GM19324 (cell line): ENCODE measurements at regions not wholly inside any gene's neighbourhood (a gene's known extent, or its start where the extent isn't known, plus 50 kb on each side); places are given as distances from the start of the nearest gene placed in this dataset.

Experiments
- ATAC-seq: cut with Tn5 transposase; IDR thresholded peaks from one replicate; pipeline ENCODE4 v1.9.1; 2021; ENCODE audit warnings: mild to moderate bottlenecking, moderate library complexity; ENCODE audit not compliant: unreplicated experiment, low FRiP score

DNA sequence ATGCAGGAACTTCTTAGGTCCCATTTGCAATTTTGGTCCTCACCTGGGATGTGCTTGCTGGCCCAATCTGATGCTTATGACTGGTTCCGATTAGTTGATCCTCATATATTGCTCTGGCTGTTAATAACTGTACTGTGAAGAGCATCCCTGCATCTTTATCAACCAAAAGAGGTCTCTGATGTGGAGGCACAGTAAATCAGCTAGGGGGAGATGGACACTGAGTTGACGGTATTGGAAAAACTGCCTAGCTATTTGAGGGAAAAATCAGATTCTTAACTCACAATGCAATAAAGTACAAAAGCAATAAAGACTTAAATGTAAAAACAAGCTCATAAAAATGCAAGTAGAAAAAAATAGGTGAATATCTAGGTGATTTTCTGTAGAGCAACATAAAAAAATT, 188.0 kb upstream of the TCF4 start:
- ATAC-seq, result no peak

DNA sequence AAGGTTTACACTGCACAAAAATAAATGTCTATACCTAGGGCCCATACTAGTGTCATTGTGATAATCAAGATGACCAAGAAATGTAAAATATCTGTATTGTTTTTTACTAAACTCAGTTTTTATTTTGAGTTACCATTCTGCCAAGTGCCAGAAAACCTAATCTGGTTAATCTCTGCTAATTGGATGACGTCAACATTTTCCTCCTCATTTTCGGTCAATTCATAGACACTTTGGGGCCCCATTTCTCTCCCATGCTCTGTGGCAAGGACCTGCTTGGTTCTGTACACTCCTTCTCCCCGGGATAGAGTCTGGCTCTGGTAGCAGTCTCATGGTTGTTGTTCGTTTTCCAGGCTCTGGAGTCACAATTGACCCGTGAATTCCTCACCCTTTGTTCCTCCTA, 186.5 kb upstream of the TCF4 start:
- no peak for ATAC-seq

DNA sequence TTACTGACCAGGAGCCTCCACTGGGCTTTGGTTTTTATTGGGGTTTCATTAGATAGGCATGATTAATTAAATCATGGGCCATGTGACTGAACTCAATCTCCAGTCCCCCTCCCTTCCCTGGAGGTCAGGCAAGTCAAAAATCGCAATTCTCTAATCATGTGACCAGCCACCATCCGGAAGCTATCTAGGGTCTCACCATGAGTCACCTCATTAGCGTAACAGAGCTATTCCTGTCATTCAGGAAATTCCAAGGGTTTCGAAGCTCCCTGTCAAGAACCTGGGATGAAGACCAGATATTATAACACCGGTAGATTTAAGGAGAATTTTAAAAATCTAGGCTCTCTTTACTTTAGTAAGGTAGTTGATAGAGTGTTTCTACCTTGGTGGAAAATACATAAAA, 180.3 kb upstream of the TCF4 start:
- ATAC-seq, result no peak

DNA sequence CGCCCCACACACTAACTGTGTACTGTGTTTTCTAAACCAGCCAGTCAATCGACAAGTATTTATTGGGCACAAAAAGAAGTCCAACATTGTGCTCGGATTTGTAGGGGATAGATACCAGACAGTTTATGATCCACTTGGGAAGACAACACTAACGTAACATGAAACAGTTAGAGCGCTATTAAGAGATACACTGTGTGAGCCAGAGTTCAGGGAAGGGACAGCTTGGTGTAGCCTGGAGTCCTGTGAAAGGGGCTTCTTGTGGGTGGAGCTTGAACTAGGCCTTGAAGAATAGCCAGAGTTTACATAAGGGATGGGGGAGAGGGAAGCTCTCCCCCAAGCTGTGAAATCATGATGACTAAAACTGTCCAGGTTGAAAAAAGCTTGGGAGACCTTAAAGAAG, 176.4 kb upstream of the TCF4 start:
- no peak for ATAC-seq

DNA sequence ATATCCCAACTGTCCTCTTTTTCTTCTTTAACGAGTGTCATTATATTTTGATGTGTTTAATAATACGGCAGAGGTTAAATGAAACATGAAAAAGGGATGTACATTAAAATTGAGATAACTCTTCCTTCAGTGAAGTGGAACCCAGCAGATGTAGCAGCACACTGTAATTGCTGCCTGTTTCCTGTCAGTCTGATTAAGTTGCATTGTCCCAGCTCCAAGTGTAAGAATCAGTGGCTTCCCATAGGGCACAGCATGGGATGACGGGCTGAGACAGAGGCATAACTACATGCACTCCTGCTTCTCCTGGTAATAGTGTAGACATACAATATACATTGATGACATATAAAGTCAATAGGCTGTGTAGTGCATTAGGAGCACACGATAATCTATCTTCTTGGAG, 175.8 kb upstream of the TCF4 start:
- ATAC-seq, result no peak

DNA sequence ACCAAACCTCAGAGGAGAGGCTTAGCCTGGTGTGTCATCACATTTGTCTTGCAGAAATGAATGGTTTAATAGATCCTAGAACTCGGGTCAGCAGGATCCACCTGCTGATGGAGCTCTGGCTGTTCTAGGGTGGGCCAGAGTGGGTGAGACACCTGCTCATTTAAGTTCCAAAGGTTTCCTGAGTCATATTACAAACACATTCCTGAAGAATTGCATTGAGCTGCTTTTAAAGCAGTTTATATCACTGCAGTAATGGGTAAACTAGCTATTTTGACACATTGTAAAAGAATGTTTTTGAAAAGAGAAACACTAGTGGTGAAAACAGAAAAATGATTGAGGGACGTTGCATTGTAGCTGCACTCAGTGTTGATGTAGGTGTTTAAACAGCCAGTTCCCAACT, 175.3 kb upstream of the TCF4 start:
- ATAC-seq, result no peak

DNA sequence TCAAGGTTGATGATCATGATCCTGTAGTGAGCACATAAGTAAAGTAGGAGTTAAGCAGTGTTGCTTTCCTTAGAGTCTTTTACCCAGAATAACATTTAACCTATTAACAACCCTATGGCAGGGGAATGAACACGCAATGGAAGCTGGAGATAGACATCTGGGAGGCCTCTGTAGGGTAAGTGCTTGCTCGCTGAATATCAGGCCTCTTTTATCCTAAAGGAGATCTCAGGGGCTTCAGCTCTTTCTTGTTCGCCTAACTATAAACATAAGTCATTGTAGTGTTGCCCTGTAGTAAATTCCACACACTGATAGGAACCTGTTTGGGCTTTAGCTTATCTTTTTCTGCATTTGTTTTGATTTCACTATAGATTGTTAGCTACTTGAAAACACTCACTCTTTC, 174.4 kb upstream of the TCF4 start:
- ATAC-seq, result no peak

DNA sequence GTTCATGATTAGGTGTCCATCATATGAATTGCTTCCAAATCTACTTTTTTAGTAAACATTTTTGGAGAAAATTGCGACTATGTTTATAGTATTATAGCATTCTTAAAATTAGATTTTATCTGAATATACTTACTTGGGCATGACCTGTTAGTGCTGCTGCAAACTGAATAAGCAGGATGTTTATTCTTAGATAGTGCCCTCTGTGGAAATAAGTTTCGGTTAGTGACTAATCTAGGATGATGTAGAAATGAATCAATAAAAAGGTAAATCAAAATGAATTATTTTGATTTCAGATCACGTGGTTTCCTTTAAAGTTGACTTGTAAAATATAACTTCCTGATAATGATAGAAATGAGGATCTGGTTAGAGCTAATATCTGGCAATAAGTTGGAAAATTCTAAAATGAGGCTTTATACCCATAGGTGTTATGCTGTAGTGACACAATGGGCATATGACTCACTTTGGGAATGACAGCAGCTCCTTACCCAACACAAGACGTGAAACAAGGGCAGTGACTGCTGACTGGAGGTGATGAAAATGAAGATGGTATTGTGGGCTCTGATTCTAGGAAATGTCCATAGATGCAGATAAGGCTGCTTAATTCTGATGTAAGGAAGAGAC, 165.8 kb upstream of the TCF4 start:
- no peak for ATAC-seq

DNA sequence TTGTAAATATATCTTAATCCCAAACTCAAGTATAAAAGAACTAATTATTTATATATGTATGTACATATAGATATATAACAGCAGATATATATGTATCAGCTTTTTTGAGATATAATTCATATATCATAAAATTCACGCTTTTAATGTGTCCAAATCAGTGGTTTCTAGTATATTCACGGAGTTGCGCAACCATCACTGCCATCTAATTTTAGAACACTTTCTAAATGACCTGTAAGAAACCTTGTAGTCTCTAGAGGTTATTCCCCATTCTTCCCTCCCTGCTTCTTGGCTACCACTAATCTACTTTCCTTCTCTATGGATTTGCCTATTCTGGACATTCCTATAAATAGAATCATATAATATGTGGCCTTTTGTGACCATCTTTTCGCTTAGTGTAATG, 163.5 kb upstream of the TCF4 start:
- ATAC-seq, result no peak

DNA sequence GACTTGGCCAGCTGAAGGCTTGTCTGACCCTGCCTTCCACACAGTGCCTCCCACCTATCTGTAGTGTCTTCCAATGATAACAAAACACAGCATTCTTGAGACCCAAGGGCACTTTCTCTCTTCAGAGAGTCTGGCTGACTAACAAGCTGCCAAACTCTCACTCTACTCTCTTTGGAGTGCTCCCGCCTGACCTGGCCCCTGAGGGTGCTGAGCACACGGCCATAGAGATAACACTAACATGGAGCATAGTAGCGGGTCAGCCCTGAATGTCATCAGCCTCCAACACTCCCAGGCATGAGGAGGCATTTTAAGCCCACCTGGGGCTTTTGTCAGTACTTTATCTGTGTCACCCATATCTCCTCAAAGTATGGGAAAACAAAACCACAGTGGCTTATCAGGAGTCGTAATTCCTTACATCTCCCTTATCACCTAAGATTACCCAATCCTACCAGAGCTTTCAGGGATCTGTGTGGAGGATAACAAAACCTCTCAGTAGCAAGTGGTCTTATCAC, 160.3 kb upstream of the TCF4 start:
- ATAC-seq, result no peak

DNA sequence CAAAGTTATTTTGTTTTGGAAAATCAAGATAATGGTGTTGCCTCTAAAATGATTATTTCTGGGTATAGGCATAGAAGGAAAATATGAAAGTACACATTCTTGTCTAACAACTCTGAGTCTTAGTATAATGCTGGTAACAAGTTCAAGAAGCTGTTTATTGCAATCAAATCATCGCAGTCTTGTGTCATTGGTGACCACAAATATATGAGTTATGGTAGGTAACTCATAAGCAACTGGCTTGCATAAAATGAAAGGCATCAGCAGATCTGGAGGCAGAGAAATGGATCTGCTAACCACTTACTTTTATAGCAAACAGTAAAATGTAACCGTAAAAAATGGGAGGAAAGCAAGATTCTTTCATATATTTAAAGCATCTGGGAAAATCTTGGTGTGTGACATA, 156.2 kb upstream of the TCF4 start:
- ATAC-seq, result no peak

DNA sequence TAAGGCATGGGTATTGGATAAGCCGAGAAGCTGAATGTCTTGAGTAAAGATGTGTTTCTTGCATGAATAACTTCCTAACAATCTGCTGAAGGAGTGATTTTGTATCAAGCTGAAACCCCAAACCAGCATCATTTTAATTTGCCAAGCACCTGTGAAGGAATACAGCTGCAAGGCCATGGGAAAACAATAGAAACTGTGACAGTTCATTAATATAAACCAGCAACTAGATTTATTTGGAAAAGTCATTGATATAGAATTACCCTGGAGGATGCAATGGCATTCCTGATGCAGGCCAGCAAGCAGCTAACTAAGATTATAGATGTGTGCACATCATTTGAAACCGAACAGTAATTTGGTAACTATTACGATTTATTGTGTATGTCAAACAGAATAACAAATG, 155.7 kb upstream of the TCF4 start:
- ATAC-seq, result no peak

DNA sequence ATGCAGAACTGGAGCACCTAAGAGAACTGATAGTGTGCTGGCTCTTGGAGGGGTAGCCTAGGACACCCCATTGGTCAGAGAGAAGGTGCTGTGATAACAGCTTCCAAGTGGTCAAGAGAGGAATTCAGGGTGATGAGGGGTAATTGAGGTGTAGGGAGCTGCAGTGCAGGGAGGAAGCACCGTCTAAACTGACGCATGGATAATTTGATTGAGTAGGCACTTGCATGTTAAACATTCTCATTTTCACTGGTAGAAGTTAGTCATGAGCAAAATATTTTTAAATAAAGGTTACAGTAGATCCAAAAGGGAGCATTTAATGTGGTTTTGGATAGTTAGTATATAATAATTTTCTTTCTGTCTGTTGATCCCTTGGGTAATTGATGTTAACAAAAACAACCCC, 155.1 kb upstream of the TCF4 start:
- ATAC-seq, result no peak

DNA sequence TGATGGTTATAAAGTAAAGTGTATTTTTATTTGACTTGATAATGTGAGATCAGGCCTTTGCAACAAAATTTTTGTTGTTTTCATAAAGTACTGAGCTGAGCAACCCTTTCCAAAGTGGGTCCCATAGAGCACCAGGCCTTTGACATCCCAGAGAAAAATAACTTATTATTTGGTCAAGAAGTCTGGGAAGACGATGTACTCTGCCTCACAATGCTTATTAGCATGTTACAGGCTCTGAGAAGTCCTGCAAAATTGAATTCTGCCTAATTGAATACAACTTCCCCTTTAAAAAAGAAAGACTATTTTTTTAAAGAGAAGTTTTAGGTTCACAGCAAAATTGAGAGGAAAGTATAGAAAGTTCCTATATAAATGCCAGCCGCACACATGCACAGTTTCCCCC, 151.5 kb upstream of the TCF4 start:
- ATAC-seq, result no peak

DNA sequence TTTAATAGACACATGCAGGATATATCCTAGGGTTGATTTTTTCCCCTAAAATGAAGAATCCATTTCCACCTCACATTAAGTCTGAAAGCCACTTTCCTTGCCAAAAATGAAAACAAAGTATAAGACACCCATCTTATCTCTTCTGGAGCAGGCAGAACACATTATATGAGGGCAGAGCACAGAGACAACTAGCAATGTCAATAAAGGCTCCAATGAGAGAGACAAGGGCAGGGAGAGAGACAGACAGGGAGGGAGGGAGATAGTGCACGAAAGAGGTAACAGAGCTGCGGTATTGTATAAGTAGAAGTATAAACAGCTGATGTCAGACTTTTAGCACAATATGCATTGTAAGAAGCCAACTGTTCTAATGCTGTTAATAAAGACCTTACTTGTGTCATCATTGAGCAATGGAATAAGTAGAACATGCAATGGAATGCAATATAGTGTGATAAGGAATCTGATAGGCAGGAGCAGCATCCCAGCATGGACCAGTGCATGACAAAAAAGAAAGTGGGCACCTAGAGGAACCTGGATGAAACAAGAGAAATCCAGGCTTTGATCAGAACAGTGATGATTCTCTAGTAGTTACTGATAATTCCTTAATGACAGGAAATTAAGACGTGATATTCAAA, 150.6 kb upstream of the TCF4 start:
- no peak for ATAC-seq

DNA sequence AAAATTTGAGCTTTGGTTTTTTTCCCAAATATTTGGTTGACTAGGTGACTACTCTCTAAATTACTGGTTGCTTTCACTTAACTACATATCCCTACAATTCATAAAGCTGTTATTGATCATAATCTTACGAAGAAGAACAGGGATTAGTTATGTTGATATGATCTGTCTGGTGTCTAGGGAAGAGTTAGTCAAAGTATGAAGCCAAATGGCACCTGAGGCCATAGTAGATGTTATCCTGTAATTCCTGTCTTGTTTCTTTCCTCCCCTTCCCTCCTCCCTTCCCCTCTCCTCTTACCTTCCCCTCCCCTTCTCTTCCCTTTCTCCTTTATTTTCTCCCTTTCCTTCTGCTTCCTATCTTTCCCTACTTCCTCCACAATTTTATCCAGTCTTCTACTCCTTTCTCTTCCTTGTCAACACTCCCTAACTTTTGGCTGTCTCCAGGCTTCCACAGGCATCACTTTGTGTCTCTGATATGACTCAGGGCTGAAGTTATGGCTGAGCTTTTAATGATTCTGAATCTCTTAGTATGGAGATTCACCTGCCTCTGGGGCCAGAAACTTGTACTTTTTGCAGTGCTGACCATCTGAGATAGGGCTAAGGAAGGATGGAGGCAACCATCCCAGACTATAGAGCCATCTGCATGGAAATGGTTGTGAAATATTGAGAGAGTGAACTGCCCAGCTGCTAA, 149.9 kb upstream of the TCF4 start:
- no peak for ATAC-seq

DNA sequence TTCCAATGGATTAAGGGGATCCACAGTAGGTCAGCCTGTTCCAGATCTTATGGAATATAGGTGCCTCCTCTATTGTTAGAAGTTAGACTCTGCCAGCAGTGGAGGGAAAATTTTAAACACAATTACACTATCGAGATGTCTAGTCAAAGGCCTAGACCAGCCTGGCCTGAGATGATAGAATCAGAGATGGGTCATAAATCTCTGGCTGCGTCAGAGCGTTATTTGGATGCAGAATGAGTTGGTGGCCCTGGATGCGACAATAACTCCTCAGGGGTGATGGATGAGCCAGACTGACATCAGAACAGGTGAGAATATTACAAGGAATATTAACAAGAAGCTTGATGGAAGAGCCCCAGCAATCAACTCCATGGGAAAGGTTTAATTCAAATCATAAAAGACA, 149.3 kb upstream of the TCF4 start:
- no peak for ATAC-seq

DNA sequence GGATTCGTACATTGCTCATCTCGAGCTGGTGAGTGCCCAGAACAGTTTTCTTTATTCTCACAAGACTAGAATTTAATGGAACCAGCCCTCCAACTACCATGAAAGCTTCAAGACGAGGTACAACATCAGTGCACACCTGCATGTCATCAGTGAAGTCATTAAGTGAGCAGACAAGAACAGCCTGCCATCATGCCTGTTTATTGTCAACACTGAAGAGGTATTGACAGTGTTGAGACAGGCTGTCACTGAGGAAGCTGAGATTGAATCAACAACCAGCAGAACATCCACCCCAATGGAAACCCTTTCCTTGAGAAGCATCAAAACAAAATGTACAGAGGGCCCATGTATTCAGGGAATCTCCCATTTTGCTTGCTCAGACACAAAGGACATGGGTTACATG, 148.0 kb upstream of the TCF4 start:
- no peak for ATAC-seq

DNA sequence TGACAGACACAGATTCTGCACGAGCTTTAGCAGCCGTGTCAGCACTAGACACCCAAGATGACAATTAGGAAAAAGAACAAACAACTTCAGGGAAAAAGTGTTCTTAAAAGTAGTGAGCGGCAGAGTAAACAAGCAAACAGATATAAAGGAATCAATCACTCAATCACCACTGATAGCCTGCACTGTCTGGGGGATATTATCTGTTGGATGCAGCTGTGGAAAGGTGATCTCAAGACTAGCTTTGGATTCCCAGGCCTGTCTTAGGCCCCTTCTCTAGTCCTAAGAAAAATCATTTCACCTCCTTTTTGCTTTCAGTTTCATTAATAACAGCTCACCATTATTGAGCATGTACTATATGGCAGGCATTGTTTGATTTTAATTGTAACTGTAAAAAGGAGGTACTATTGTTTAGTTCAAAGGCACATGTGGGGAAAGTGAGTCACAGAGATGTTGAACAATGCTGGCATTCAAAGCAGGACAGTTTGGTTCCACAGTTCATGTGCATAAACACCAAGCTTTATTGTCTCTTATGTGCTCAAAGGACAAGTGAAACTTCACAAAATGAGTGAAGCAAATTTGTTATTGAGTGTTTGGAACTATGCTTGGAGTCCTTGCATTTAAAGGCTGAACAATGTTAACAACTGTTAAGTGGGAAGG, 147.3 kb upstream of the TCF4 start:
- no peak for ATAC-seq

DNA sequence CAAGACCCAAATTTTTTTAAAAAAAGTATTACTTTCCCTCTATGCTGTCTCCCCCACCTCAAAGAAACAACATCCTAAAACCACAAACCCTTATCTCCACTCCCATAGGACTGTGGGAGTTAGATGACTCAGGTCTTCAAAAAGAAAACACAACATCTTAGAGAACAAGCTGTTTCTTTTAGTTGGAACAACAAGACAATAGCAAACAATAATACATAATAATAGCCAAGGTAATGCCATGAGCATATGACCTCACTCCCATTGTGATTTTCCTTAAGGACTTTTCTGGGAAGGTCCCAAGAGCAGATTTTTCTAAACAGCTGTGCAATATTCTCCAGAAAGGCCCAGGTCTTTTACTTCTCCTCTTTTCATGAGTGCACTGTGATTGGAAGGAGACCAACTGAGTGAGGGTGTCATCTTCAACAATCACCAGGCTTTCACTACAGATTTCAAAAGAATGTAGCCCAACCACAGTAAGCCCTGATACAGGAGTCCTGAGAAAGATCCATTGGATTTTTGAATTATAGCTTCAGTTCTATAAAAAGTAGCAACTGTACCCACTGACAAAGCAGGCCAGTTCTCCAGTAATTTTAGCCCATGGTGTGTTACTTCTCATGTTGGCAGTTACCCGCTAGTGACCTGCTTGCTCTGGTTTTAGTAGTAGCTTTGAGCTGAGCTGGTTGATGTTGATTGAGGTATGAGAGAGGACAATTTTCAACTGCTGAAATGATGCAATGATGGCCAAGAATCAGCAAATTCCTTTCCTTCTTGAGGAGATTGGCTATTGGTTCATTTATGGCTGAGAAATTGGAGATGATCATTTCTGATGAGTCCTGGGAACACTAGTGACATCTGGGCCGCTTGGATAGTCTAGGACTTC, 144.5 kb upstream of the TCF4 start:
- no peak for ATAC-seq
